HL-60/S4 treated with retinoic acid at 250 ng/mL for 4 days and 3 days (cell line): ENCODE measurements at regions not wholly inside any gene's neighbourhood (a gene's known extent, or its start where the extent isn't known, plus 50 kb on each side); places are given as distances from the start of the nearest gene placed in this dataset.
"Not testable (repeated sequence)": the region's sequence is repeated elsewhere in the genome, so short reads cannot be mapped to it uniquely, and the experiment has no call there.

ENCODE experiments used
- in situ Hi-C: fragments of 300-500 bp; cut with MboI; formaldehyde crosslinking; loops from 2 replicates; pipeline ENCODE4 v1.7.0; 2022; ENCODE audit warnings: low sequenced_read_pairs

DNA sequence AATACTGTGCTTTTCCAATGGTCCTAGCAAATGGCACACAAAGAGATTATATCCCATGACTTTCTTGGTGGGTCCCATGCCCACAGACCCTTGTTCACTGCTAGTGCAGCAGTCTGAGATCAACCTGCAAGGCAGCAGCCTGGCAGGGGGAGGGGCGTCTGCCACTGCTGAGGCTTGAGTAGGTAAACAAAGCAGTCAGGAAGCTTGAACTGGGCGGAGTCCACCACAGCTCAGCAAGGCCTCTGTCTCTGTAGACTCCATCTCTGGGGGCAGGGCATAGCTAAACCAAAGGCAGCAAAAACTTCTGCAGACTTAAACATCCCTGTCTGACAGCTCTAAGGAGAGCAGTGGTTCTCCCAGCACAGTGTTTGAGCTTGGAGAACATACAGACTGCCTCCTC lies 82.9 kb downstream of the ZNF737 start:
- in situ Hi-C loops = no loop called here

DNA sequence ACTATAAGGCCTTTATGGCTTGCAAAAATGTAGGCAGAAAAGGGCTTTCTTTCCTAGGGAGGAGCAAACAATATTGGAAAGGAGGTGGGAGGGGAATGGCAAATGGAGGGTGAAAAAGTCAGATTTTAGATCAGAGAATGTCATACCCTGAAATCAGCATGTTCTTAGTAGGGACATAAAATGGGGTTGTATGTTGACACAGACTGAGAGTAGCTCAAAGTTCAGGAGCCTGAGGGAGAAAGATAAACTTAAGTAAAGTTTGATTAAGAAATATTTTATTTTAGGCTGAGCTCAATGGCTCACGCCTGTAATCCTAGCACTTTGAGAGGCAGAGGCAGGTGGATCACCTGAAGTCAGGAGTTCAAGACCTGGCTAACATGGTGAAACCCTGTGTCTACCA lies 83.8 kb downstream of the ZNF737 start:
- in situ Hi-C loops = no loop called here

DNA sequence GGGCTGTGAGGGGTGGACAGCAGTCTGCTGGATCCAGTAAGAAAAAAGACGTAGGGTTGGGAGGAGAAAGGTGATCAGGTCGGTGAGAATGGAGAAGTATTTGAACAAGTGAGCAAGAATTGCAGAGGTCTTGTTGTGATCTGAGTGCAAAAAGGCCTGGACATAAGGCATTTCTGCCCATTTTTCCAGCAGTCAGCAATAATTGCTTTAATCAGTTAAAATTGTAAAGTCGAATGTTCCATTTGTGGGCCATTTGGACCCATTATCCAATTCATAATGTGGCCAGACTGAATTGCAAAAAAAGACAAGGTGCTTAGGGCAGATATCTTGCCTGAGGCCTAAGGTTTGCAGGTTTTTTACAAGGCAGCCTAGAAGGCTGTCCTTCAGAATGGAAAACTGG lies 86.1 kb downstream of the ZNF737 start:
- in situ Hi-C loops = no loop called here

DNA sequence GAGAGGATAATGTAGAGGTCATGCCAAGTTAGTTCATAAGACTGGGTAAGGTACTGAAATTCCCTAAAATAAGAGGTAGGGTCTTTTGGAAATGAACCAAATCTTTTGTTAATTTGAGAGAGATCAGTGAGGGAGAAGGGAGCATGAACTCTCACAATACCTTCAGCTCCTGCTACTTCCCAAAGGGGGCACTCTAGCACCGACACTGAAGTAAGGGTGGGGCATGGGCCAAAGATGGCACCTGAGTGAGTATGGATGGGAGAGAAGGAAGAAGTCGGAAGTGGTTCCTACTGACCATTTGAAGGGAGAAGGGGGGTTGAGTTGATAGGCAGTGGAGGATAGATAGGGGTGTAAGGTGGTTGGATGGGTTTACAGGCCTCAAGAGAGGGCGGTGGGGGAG lies 86.6 kb downstream of the ZNF737 start:
- in situ Hi-C loops = no loop called here

DNA sequence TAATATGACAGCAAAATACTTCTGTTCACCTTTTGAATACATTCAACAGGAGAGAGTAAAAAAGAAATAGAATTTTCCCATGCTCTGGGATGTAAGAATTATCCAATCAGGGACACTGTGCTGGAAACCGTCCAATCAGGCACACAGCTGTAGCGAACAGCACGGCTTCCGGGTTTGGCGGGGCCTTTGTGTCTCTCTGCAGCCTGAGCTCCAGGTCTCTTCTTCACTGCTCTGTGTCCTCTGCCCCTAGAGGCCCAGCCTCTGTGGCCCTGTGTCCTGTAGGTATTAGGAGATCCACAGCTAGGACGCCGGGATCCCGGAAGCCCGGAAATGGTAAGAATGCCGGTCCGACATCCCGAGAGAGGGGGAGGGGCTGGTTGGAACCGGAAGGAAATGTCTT lies 92.7 kb downstream of the ZNF737 start:
- in situ Hi-C loops = no loop called here

DNA sequence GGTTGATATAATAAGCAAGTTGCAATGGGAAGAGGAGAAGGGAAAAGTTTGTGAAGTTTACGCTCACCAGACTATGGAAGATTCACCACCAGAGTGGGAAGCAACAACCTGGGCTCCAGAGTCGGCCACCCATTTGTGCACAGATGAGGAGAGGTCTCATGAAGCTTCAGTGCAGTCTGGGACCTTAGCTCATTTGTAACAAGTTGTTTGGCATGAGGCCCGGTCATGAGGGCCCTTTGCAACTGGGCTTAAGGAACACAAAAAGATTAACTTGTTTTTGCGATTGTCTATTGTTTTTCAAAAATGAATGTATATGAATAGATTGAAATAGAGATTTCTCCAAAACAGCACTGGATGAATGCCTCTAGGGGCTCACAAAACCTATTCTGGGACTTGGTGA lies 94.2 kb downstream of the ZNF737 start:
- in situ Hi-C loops = no loop called here

DNA sequence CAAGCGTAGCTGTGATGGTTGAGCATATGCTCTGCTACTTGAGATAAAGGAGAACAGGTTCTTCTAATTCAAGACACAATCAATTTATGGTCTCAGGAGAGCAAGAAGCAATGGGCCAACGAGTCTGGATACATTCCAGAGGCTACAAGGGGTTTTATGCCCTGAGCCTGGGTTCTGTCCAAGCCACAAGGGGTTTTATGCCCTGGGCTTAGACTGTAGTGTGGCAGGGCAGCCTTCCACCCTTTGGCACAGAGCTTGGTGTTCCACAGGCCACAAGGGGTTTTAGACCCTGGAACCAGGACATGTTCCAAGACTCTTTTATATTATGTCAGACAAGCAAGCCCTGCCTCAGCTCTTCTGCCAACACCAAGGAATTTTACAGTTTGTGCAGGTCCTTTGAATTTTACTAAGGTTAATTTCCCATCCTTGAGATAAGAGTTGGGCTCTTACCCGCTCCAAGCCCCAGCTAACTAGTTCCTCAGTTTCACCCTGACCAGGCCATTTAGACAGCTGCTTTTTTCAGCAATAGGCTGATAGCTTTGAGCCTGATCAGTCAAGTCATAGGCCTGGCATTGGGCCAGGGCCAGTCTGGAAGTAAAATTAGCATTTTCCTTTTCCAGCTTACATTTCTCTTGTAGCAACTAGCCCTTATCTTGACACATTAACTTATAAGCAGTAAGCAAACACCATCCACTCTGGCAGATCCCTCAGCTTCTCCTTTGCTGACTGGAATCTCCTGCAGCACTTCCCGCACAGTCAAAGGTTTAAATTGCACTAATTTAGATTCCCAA lies 95.0 kb downstream of the ZNF737 start:
- in situ Hi-C loops = no loop called here

DNA sequence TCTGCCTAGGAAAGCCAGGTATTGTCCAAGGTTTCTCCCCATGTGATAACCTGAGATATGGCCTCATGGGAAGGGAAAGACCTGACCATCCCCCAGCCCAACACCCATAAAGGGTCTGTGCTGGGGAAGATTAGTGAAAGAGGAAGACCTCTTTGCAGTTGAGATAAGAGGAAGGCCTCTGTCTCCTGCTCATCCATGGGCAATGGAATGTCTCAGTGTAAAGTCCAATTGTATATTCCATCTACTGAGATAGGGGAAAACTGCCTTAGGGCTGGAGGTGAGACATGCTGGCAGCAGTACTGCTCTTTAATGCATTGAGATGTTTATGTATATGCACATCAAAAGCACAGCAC lies 99.0 kb downstream of the ZNF737 start:
- in situ Hi-C loops = not testable (repeated sequence)

DNA sequence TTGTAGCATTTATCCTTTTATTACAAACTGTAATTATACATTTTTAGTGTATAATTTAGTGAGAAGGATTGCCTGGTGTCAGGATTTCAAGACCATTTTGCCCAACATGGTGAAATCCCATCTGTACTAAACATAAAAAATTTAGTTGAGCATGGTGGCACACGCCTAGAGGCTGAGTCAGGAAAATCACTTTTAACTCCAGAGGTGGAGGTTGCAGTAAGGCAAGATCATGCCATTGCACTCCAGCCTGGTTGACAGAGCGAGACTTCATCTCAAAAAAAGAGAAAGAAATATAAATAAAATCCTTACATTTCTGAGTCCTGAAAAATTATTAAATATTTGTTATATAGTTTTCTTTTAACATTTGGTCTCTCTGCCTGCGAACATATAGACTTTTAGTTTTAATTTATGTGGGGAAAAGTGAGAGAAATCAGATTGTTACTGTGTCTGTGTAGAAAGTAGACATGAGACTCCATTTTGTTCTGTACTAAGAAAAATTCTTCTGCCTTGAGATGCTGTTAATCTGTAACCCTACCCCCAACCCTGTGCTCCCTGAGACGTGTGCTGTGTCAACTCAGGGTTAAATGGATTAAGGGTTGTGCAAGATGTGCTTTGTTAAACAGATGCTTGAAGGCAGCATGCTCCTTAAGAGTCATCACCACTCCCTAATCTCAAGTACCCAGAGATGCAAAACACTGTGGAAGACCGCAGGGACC lies 99.5 kb downstream of the ZNF737 start:
- in situ Hi-C loops = not testable (repeated sequence)

DNA sequence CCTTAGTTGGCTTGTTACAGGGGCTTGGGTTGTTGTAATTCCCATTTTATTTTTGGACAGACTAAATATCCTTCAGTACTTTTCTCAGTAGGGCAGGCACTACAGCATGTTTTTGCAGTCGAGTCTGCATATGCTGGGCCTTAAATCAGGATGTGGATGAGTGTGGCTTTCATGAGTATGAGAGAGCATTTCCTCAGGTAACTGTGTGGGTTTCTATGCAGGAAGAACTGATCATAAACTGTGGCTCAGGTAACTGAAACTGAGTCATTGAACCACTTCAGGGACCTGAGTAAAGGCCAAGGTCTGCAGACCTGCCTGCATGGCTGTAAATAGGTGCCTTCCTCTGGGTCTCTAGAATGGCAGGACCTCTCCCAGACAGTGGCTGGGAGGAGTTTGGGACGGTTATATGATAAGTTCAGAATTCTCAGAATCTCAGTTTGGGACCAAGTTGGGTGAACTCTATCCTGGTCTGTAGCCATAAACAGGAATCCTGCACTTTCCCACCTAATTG lies 112.1 kb downstream of the ZNF737 start:
- in situ Hi-C loops = no loop called here

DNA sequence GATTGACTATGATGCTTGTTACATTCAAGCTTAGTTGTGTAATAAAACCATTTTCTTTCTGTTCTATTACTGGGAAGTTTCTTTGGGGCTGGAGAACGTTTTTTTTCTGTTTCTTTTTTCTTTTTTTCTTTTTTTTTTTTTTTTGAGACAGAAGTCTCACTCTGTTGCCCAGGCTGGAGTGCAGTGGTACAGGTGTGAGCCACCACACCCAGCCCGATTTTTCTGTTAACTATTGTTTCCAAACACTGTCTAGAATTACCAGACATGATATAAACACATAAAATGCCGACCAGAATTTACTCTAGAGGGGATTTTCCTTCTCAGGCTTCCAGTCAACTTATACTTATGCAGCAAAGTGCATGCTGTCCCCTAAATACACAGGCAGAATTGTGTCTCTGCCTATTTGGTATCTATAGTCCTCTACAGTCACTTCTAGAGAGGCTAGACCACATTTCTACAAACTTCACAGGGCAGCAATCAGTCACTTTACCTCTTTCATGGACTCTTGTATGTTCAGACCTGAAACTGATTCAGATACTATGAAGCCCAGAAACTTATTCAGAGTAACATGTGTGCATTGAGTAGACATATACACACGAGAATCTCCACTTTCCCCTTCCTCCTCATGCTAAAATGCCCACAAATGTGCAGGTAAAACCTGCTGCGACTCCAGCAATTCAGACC lies 121.2 kb downstream of the ZNF737 start:
- in situ Hi-C loops = no loop called here

DNA sequence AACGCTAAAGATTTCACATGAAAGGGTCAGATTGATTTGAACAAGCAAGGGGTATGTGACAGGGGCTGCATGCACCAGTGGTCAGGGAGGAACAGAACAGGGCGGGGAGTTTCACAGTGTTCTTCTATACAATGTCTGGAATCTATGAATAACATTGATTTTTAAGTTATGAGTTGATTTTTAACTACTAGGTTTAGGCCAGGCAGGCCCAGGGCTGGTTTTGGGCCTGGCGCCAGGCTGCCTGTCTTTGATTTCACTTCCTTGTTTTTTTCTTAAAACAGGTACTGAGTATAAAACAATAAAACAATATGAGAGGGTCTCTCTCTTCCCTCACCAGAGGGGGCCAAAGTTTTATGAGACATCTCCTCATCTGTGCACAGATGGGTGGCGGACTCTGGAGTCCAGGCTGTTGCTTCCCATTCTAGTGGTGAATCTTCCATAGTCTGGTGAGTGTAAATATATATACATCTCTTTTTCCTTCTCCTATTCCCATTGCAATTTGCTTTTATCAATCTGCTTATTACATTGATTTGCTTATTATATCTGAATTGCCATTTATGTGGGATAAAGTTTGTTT lies 133.2 kb downstream of the ZNF737 start:
- in situ Hi-C loops = not testable (repeated sequence)

DNA sequence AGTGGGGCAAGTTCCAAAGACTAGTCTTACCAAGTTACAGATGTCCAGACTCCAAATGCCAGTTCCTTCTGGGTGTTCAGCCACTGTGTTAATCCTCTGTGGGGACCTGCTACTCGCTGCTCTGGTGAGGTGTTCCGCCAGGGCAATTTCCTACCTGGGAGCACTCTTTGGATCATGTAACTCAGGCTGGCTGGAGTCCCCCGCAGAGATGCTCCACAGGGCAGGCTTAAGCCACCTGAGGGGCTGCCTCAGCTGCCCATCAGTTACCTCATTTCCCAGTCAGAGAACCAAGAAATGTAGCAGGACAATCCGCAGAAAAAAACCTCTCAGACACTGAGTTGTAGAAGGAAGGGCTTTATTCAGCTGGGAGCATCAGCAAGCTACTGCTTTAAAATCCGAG lies 133.8 kb downstream of the ZNF737 start:
- in situ Hi-C loops = no loop called here

DNA sequence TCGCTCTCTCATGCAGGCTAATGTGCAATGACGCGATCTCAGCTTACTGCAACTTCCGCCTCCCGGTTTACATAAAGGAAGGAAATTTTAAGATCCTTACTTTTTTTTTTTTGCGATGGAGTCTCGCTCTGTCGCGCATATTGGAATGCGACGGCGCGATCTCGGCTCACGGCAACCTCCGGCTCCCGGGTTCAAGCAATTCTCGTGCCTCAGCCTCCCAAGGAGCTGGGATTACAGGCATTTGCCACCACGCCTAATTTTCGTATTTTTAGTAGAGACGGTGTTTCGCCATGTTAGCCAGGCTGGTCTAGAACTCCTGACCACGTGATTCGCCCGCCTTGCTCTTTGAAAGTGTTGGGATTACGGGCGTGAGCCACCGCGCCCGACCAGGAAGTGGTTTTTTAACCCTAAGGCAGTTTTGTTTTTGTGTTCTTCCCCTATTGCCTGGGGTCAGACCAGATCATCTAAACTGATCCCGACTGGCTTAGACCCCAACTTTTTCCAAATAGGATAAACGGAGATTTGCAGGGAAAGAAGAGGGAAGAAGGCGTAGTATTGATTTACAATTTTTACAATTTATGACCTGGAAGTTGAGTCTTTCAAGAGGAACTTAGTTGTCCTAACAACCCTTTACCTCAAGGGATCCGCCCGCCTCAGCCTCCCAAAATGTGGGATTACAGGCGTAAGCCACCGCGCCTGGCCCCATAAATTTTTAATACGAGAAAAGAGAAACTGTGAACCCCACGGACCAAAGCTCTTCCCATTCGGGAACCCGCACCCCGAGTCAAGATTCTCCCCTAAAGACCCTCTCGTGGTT lies 142.0 kb downstream of the ZNF737 start:
- in situ Hi-C loops = no loop called here

DNA sequence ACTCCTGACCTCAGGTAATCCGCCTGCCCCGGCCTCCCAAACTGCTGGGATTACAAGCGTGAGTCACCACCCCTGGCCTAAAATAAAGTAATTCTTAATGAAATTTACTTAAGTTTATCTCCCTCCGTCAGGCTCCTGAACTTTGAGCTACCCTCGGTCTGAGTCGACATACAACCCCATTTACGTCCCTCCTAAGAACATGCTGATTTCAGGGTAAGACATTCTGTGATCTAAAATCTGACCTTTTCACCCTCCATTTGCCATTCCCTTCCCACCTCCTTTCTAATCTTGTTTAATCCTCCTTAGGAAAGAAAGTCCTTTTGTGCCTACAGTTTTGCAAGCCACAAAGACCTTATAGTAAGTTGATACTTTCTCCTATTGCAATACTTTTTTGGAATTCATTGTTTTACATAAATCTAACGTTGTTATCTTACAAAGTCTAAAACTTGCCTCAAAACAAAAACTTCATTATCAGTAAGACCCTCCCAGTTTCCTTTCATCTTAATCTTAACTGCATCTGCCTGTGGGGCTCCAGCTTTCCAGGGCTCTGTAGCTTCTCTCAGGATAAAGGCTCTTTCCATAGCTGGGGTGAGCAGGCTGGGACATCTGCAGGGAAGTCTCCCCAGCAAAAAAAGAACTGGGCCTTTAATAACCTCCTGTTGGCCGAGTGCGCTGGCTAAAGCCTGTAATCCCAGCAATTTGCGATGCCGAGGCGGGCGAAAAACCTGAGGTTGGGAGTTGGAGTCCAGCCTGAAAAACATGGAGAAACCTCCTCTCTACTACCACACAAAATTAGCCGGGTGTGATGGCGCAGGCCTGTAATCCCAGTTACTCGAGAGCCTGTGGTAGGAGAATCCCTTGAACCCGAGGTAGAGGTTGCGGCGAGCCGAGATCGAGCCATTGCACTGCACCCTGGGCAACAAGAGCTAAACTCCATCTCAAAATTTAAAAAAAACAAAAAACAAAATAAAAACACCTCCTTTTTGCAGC lies 143.1 kb downstream of the ZNF737 start:
- in situ Hi-C loops = no loop called here

DNA sequence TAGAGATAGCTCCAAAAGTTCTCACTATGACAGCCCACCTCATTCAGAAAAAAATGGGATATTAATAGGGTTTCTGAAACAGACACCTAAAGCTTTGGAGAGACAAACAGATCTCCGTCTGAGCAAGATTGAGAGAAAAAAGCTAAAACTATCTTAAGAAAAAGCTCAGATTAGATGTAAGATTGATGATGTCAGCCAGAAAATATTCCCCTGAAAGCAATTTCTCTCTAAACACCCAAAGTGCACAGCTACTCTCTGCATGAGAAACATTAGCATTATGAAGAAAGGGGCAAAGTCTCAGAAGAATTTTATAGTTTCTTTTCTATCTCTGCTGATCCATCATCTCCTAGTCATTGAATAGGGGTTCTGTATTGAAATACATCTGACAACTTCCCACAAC lies 148.9 kb downstream of the ZNF737 start:
- in situ Hi-C loops = no loop called here

DNA sequence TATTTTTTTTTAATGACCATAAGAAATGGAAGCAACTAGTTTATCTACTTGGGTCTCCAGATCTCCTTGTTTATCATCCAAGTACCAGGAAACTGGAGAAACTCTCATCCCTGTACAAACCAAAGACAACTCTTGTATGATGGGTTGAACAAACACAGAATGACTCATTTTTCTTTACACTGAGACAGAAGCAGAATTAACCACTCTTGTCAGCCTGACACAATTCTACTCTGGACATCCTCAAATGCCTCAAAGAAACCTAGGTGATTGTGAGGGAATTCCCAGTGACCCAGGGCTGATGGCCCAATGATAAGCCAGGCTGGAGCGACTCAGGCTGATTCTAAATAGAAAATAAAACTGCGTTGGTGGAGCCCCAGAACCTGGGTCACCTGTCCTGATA lies 151.5 kb downstream of the ZNF737 start:
- in situ Hi-C loops = no loop called here

DNA sequence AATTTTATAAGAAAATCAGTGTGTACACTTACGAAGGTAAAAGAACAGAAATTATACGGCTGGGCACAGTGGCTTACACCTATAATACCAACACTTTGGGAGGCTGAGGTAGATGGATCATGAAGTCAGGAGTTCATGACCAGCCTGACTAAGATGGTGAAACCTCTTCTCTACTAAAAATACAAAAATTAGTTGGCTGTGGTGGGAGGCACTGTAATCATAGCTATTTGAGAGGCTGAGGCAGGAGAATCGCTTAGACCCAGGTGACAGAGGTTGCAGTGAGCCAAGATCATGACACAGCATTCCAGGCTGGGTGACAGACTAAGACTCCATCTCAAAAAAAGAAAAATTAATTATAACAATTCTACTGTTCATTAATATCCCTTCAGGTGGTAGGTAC lies 151.9 kb downstream of the ZNF737 start:
- in situ Hi-C loops = no loop called here

DNA sequence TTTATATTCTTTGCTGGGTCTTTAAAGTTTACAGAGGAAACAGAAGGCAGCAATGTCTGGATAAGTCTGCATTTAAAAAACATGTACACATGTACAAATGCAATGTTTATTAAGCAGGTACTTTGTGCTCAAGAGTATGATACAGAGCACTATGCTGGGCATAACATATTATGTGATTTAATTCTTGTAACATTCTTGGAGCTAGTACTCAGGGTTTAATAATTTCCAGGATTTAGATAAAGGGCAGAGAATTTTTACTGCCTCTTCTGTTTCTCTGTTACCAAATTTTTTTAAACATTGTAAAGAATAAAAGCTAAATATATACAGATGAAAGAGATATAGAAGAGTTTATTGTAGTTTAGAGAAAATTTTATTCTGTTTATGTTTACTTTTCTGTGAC lies 152.7 kb downstream of the ZNF737 start:
- in situ Hi-C loops = no loop called here

DNA sequence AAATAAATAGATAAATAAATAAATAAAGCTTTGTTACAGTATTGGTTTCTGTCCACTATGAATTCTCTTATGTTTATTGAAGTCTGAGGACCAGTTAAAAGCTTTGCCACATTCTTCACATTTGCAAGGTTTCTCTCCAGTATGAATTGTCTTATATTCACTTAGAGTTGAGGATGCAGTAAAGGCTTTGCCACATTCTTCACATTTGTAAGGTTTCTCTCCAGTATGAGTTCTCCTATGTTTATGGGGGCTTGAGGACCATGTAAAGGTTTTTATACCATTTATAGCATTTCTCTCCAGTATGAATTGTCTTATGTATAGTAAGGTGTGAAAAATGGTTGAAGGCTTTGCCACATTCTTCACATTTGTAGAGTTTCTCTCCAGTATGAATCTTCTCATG lies 168.3 kb downstream of the ZNF737 start:
- in situ Hi-C loops = no loop called here
